GM12878 (cell line): ENCODE measurements at regions not wholly inside any gene's neighbourhood (a gene's known extent, or its start where the extent isn't known, plus 50 kb on each side); places are given as distances from the start of the nearest gene placed in this dataset.

Experiments used
- ATAC-seq: fragments of 200-7000 bp; cut with Tn5 transposase; 3 replicates; pipeline ENCODE4 v1.9.1; 2020; ENCODE audit warnings: mild to moderate bottlenecking, moderate library complexity
- BruUV-seq: library from RNA; stranded (reverse); fragments of 400-500 nt; replicated peaks from 2 replicates; lab custom pipeline; 2021; lab: Mats Ljungman, UMichigan
- CTCF ChIA-PET: fragments of 300-600 bp; sonication (Branson Sonifier 250); formaldehyde crosslinking; extraction: SDS; loops from one replicate; lab custom pipeline; 2021; ENCODE audit warnings: inconsistent platforms; lab: Yijun Ruan, JAX
- POLR2A ChIA-PET: fragments of 350-600 bp; formaldehyde crosslinking; extraction: SDS; loops from one replicate; lab custom pipeline; 2021; ENCODE audit warnings: inconsistent platforms; lab: Charles Lee
- RAD21 ChIA-PET: fragments of 300-600 bp; sonication (Branson Sonifier 250); formaldehyde crosslinking; loops from one replicate; lab custom pipeline; 2023; ENCODE audit warnings: antibody characterized with exemption; ENCODE audit not compliant: unreplicated experiment; lab: Charles Lee
- SMC1A ChIA-PET: fragments of 300-600 bp; sonication (Branson Sonifier 250); formaldehyde crosslinking; loops from one replicate; lab custom pipeline; 2023; ENCODE audit not compliant: unreplicated experiment, uncharacterized antibody; lab: Charles Lee
- DNase-seq: peaks from one replicate; pipeline ENCODE4 v3.0.0-alpha.2; 2011; ENCODE audit warnings: low read depth, low spot score
- FAIRE-seq: peaks from 3 replicates; lab custom pipeline; 2011; peaks lifted over from hg19 to GRCh38; lab: Jason Lieb, UNC
- H2AFZ ChIP-seq: 2 replicates; pipeline ENCODE4 v1.6.0; 2011; ENCODE audit warnings: low read depth, low read length, control low read depth; ENCODE audit not compliant: control insufficient read depth
- H3K27ac ChIP-seq: 2 replicates; pipeline ENCODE4 v1.5.1; 2011; ENCODE audit warnings: control low read depth; ENCODE audit not compliant: control insufficient read depth, insufficient read depth
- H3K27me3 ChIP-seq, 2 experiments: replicated peaks in 1 of 2; 2 replicates each; pipeline versions ENCODE4 v1.6.0 to v1.6.1; 2011; ENCODE audit warnings: low read length in 1 of 2; ENCODE audit not compliant: control insufficient read depth in 2 of 2, insufficient read depth in 2 of 2
- H3K36me3 ChIP-seq, 2 experiments: 2 replicates each; pipeline ENCODE4 v1.5.1; 2011; ENCODE audit warnings: low read length in 1 of 2; ENCODE audit not compliant: control insufficient read depth in 2 of 2, insufficient read depth in 2 of 2
- H3K4me1 ChIP-seq: 2 replicates; pipeline ENCODE4 v1.6.1; 2011; ENCODE audit warnings: mild to moderate bottlenecking, low read length, moderate library complexity, mixed read lengths; ENCODE audit not compliant: control insufficient read depth, insufficient read depth
- H3K4me2 ChIP-seq: 2 replicates; pipeline ENCODE4 v1.6.0; 2011; ENCODE audit warnings: control low read depth; ENCODE audit not compliant: control insufficient read depth, insufficient read depth
- H3K4me3 ChIP-seq: fragments of 200-600 bp; sonication (generic); 2 replicates; pipeline ENCODE4 v1.5.1; 2016
- H3K79me2 ChIP-seq: 2 replicates; pipeline ENCODE4 v1.6.0; 2011; ENCODE audit warnings: low read length; ENCODE audit not compliant: control insufficient read depth, insufficient read depth
- H3K9ac ChIP-seq: 2 replicates; pipeline ENCODE4 v1.8.0; 2011; ENCODE audit warnings: low read length, control low read depth, mixed read lengths; ENCODE audit not compliant: control insufficient read depth, insufficient read depth
- H3K9me3 ChIP-seq: replicated peaks from 3 replicates; pipeline ENCODE4 v1.5.1; 2011; ENCODE audit warnings: mild to moderate bottlenecking, low read length; ENCODE audit not compliant: control insufficient read depth, insufficient read depth
- H4K20me1 ChIP-seq: 2 replicates; pipeline ENCODE4 v1.6.0; 2011; ENCODE audit not compliant: control insufficient read depth, insufficient read depth
- E4F1 ChIP-seq: fragments of 450-650 bp; IDR thresholded peaks from 2 replicates; pipeline ENCODE4 v1.6.1; 2018; ENCODE audit warnings: borderline replicate concordance, mild to moderate bottlenecking; ENCODE audit not compliant: partially characterized antibody
- GABPA ChIP-seq: IDR thresholded peaks from 2 replicates; pipeline ENCODE4 v1.6.1; 2014; ENCODE audit warnings: antibody characterized with exemption, low read depth, mild to moderate bottlenecking, inconsistent platforms
- SMARCA5 ChIP-seq: fragments of 450-650 bp; IDR thresholded peaks from 2 replicates; pipeline ENCODE4 v1.6.1; 2017; ENCODE audit warnings: mild to moderate bottlenecking
- ZBED1 ChIP-seq: IDR thresholded peaks from 2 replicates; pipeline ENCODE4 v1.6.1; 2016; ENCODE audit warnings: borderline replicate concordance
- WGBS: methylation state at CpG from one replicate; pipeline ENCODE4 v1.1.6; 2016; ENCODE audit warnings: low lambda C conversion rate; ENCODE audit not compliant: insufficient replicate concordance, insufficient coverage; ENCODE audit errors: missing lambda C conversion rate; 5-methylcytosine and 5-hydroxymethylcytosine counted together
- in situ Hi-C: fragments of 300-500 bp; cut with MboI; formaldehyde crosslinking; loops from 9 replicates; pipeline ENCODE4 v1.14.3; 2018; ENCODE audit warnings: mixed read lengths
- intact Hi-C: fragments of 100-400 bp; cut with micrococcal nuclease; formaldehyde crosslinking; loops from one replicate; pipeline ENCODE4 v1.14.2; 2022; ENCODE audit not compliant: unreplicated experiment

- FAIRE-seq = no peak
- ChIA-PET CTCF (no interaction called here), RAD21 (no interaction called here), SMC1A (no interaction called here), POLR2A (no interaction called here)
- DNase-seq = no peak
- no peak for ATAC-seq
- no TSS peak for BruUV-seq
- no peaks in the 10 kb centered on the region for H3K79me2 ChIP-seq
- no peaks in the 10 kb centered on the region for H3K4me1 ChIP-seq
- H4K20me1 ChIP-seq = no peaks in the 10 kb centered on the region
- no peaks in the 10 kb centered on the region for H3K9me3 ChIP-seq
- no peak overlapping the region for H3K4me2 ChIP-seq
- no peak overlapping the region for H3K4me3 ChIP-seq
- H3K27me3 ChIP-seq = no peaks in the 10 kb centered on the region
- H3K36me3 ChIP-seq = no peaks in the 10 kb centered on the region
- no peak overlapping the region for H2AFZ ChIP-seq
- WGBS = 11% methylated on average over 4 of the region's 4 CpGs
- intact Hi-C loops (no loop called here), in situ Hi-C loops (no loop called here)
- H3K27ac ChIP-seq = no peak overlapping the region
- H3K9ac ChIP-seq = no peak overlapping the region
- TF ChIP-seq SMARCA5 (no peak), ZBED1 (no peak), E4F1 (no peak)
Observed at GRCh38 chr6:62479697-62480220, 193.7 kb upstream of the KHDRBS2 start.

- DNase-seq = no peak
- SMC1A ChIA-PET = no interaction called here
- no peak for TF ChIP-seq GABPA
- TF ChIP-seq, all 136 proteins: peak for 0
- Histone ChIP-seq H3K4me1 (no peaks in the 10 kb centered on the region), H3K9ac (no peak overlapping the region), H3K27ac (no peak overlapping the region), H3K4me2 (no peak overlapping the region), H4K20me1 (no peaks in the 10 kb centered on the region), H3K27me3 (no peaks in the 10 kb centered on the region), H2AFZ (no peak overlapping the region), H3K79me2 (no peaks in the 10 kb centered on the region), H3K9me3 (no peaks in the 10 kb centered on the region), H3K36me3 (no peaks in the 10 kb centered on the region), H3K4me3 (no peak overlapping the region)
- WGBS = 28% methylated on average over 3 of the region's 3 CpGs
- POLR2A ChIA-PET = no interaction called here
- RAD21 ChIA-PET = no interaction called here
- in situ Hi-C loops (no loop called here), intact Hi-C loops (no loop called here)
- no TSS peak for BruUV-seq
- no peak for ATAC-seq
- no peak for FAIRE-seq
- CTCF ChIA-PET = no interaction called here
Observed at GRCh38 chr6:62474793-62475192, 188.8 kb upstream of the KHDRBS2 start.
